ENCODE measurements at regions not wholly inside any gene's neighbourhood (a gene's known extent, or its start where the extent isn't known, plus 50 kb on each side); places are given as distances from the start of the nearest gene placed in this dataset.
"Not testable (repeated sequence)": the region's sequence is repeated elsewhere in the genome, so short reads cannot be mapped to it uniquely, and the experiment has no call there.

DNA sequence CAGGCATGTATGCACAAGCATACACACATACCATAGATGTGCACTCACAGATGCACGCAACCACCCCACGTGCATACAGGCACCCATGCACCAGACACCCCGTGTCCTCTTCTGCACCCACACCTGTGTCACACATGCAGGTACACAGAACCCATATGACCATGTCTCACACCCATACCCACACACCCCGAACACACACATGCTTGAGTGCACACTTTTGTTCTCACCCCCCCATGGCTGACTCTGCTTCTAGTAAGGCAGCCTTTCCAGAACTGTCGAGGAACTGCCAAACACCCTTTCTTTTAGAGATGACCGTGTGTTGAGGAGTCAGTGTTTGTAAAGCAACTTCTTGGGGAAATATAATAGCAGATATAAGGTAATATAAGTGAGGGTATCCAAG is 301.2 kb downstream of the BCL2L11 start:
- H3K4me3 ChIP-seq (ENCODE audit: control insufficient read depth in 1 of 2, extremely low read depth in 1 of 2, low read length in 1 of 2); POLR2A ChIA-PET; H3K9me3 ChIP-seq; H3K27me3 Mint-ChIP-seq; H3K27me3 ChIP-seq (replicated peaks in 1 of 2; ENCODE audit: control insufficient read depth in 2 of 2, extremely low read depth in 1 of 2, insufficient read depth in 2 of 2, low read length in 1 of 2); DNase-seq; H3K36me3 ChIP-seq (ENCODE audit: control insufficient read depth in 2 of 2, extremely low read depth in 1 of 2, insufficient read depth in 1 of 2, low read length in 1 of 2); H3K9me3 Mint-ChIP-seq; H3K36me3 Mint-ChIP-seq; CTCF ChIA-PET; ATAC-seq (replicated peaks in 1 of 4); H3K27ac ChIP-seq (ENCODE audit: low read length): not testable (repeated sequence)
- Mint-ChIP-seq H3K4me1 (peaks cover 0 to 26% (median 12%) of the 10 kb centered on the region in 3 donors), H3K27ac (peak overlapping the region; percentile 48 to 86), H3K4me3 (peak overlapping the region in 2 of 3 donors; percentile 16 to 50)
- no CpG with 5 or more reads among the region's 6 CpGs for WGBS (ENCODE audit: insufficient coverage)
- peaks cover 7 to 14% of the 10 kb centered on the region in 2 experiments for H3K4me1 ChIP-seq (ENCODE audit: control insufficient read depth in 1 of 2, extremely low read depth in 1 of 2, insufficient read depth in 2 of 2, low read length in 2 of 2)

DNA sequence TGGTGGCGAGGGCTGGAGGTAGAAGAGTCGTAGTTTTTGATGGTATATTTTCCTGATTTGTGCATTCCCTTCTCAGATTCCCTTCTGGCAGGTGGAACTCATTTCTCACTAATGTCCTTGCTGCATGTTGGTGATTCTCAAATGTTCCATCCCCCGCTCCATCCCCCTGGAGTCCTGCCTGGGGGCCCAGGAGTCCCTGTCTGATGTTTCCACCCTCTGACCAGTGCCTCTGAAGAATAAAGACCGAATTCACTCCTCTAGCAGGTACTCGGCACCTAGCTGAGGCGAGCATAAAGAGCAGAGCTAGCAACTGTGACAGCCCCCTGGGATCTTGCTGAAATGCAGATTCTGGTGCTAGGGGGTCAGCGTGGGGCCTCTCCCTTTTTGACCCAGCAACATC is 301.8 kb downstream of the BCL2L11 start:
- H3K36me3 Mint-ChIP-seq; H3K9me3 Mint-ChIP-seq; CTCF ChIA-PET; ATAC-seq (replicated peaks in 1 of 4); DNase-seq; H3K36me3 ChIP-seq (ENCODE audit: control insufficient read depth in 2 of 2, extremely low read depth in 1 of 2, insufficient read depth in 1 of 2, low read length in 1 of 2); H3K4me3 ChIP-seq (ENCODE audit: control insufficient read depth in 1 of 2, extremely low read depth in 1 of 2, low read length in 1 of 2); H3K9me3 ChIP-seq; H3K27me3 Mint-ChIP-seq; H3K27ac ChIP-seq (ENCODE audit: low read length); POLR2A ChIA-PET; H3K27me3 ChIP-seq (replicated peaks in 1 of 2; ENCODE audit: control insufficient read depth in 2 of 2, extremely low read depth in 1 of 2, insufficient read depth in 2 of 2, low read length in 1 of 2): not testable (repeated sequence)
- H3K4me1 Mint-ChIP-seq: peaks cover 0 to 30% (median 12%) of the 10 kb centered on the region in 3 donors
- WGBS (ENCODE audit: insufficient coverage): 79% methylated on average over 4 of the region's 7 CpGs
- H3K4me1 ChIP-seq (ENCODE audit: control insufficient read depth in 1 of 2, extremely low read depth in 1 of 2, insufficient read depth in 2 of 2, low read length in 2 of 2): peaks cover 7 to 14% of the 10 kb centered on the region in 2 experiments
- H3K27ac Mint-ChIP-seq: peak overlapping the region; percentile 48 to 86
- peak overlapping the region in 2 of 3 donors; percentile 16 to 50 for H3K4me3 Mint-ChIP-seq

DNA sequence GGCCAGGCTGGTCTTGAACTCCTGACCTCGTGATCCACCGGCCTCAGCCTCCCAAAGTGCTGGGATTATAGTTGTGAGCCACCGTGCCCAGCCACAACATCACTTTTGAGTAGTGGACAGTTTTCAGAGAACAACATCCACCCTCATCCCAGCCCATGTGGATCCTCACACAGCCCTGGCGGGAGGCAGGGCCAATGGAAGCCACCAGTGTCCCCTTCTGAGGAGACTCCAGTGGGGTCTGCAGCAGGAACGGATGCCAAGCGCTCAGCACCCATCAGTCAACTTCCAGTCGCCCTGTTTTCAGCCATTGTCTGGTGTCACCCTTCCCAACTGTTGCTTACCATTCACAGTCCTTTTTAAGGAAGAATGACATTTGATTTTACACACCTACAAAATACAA is 302.5 kb downstream of the BCL2L11 start:
- H3K27ac Mint-ChIP-seq; H3K9me3 Mint-ChIP-seq; H3K27ac ChIP-seq (ENCODE audit: low read length); H3K36me3 ChIP-seq (ENCODE audit: control insufficient read depth in 2 of 2, extremely low read depth in 1 of 2, insufficient read depth in 1 of 2, low read length in 1 of 2); H3K4me3 Mint-ChIP-seq; H3K27me3 ChIP-seq (replicated peaks in 1 of 2; ENCODE audit: control insufficient read depth in 2 of 2, extremely low read depth in 1 of 2, insufficient read depth in 2 of 2, low read length in 1 of 2); POLR2A ChIA-PET; H3K9me3 ChIP-seq; H3K4me3 ChIP-seq (ENCODE audit: control insufficient read depth in 1 of 2, extremely low read depth in 1 of 2, low read length in 1 of 2); H3K27me3 Mint-ChIP-seq; CTCF ChIA-PET; DNase-seq; H3K36me3 Mint-ChIP-seq; ATAC-seq (replicated peaks in 1 of 4): not testable (repeated sequence)
- no CpG with 5 or more reads among the region's 7 CpGs for WGBS (ENCODE audit: insufficient coverage)
- peaks cover 7 to 14% of the 10 kb centered on the region in 2 experiments for H3K4me1 ChIP-seq (ENCODE audit: control insufficient read depth in 1 of 2, extremely low read depth in 1 of 2, insufficient read depth in 2 of 2, low read length in 2 of 2)
- peaks cover 0 to 31% (median 12%) of the 10 kb centered on the region in 3 donors for H3K4me1 Mint-ChIP-seq

DNA sequence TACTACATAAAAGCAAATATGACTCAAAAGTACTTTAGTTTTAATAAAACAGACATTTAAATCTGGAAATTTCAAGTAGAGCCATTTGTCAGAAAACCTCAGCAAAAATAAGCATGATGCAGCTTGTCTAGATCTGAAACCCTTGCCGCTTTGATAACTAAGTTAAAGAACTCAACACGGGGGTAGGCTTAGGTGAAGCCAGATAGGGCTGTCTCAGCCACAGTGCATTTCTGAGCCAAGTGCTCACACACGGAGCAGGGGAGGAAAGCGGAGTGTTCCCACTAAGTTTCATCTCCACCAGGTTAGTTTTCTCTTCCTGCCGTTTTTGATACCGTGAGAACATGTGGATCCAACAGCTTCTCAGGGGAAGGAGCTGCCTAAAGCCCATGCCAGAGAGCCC is 303.5 kb downstream of the BCL2L11 start:
- H3K36me3 ChIP-seq (ENCODE audit: control insufficient read depth in 2 of 2, extremely low read depth in 1 of 2, insufficient read depth in 1 of 2, low read length in 1 of 2); POLR2A ChIA-PET; H3K27me3 Mint-ChIP-seq; H3K9me3 ChIP-seq; DNase-seq; H3K9me3 Mint-ChIP-seq; H3K36me3 Mint-ChIP-seq; CTCF ChIA-PET; H3K27ac Mint-ChIP-seq; H3K4me3 Mint-ChIP-seq; H3K27me3 ChIP-seq (replicated peaks in 1 of 2; ENCODE audit: control insufficient read depth in 2 of 2, extremely low read depth in 1 of 2, insufficient read depth in 2 of 2, low read length in 1 of 2); H3K4me3 ChIP-seq (ENCODE audit: control insufficient read depth in 1 of 2, extremely low read depth in 1 of 2, low read length in 1 of 2): not testable (repeated sequence)
- H3K4me1 ChIP-seq (ENCODE audit: control insufficient read depth in 1 of 2, extremely low read depth in 1 of 2, insufficient read depth in 2 of 2, low read length in 2 of 2): peaks cover 7 to 14% of the 10 kb centered on the region in 2 experiments
- peak; percentile 55 to 65 (median 56) for ATAC-seq (replicated peaks in 1 of 4)
- no CpG with 5 or more reads among the region's 6 CpGs for WGBS (ENCODE audit: insufficient coverage)
- peaks cover 0 to 37% (median 12%) of the 10 kb centered on the region in 3 donors for H3K4me1 Mint-ChIP-seq
- peak overlapping the region; percentile 77 for H3K27ac ChIP-seq (ENCODE audit: low read length)

DNA sequence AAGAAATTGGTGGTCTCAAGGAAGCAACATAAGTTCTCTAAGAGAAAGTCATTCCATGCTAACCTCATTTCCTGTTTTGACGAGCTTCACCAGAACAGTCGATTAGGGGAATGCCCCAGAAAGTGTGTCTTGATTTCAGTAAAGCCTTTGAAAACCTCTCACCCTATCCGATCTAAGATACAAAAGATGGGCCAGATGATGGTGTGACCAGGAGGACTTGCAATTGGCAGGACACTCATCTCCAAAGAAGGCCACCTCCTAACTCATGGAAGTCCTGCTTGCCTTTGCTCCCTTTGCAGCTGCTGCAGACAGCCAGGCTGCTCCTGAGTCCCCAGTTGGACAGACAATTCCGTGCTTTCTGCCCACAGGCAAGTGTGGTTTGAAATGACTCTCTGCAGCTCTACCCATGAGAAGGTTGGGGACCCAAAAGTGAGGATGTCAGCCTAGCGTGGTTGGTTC is 304.2 kb downstream of the BCL2L11 start:
- H3K9me3 ChIP-seq; H3K9me3 Mint-ChIP-seq; H3K27me3 ChIP-seq (replicated peaks in 1 of 2; ENCODE audit: control insufficient read depth in 2 of 2, extremely low read depth in 1 of 2, insufficient read depth in 2 of 2, low read length in 1 of 2); H3K36me3 Mint-ChIP-seq; H3K27me3 Mint-ChIP-seq; H3K4me3 ChIP-seq (ENCODE audit: control insufficient read depth in 1 of 2, extremely low read depth in 1 of 2, low read length in 1 of 2); H3K36me3 ChIP-seq (ENCODE audit: control insufficient read depth in 2 of 2, extremely low read depth in 1 of 2, insufficient read depth in 1 of 2, low read length in 1 of 2); POLR2A ChIA-PET; CTCF ChIA-PET: not testable (repeated sequence)
- peak overlapping the region in 1 of 3 donors; percentile 12 for H3K4me3 Mint-ChIP-seq
- Histone ChIP-seq H3K27ac (ENCODE audit: low read length) (peak overlapping the region; percentile 77), H3K4me1 (ENCODE audit: control insufficient read depth in 1 of 2, extremely low read depth in 1 of 2, insufficient read depth in 2 of 2, low read length in 2 of 2) (peaks cover 7 to 14% of the 10 kb centered on the region in 2 experiments)
- DNase-seq (peak in 22 of 35 experiments; percentile 6 to 62 (median 32)), ATAC-seq (replicated peaks in 1 of 4) (peak; percentile 71 to 87 (median 82))
- peaks cover 0 to 37% (median 13%) of the 10 kb centered on the region in 3 donors for H3K4me1 Mint-ChIP-seq
- peak overlapping the region; percentile 79 to 84 for H3K27ac Mint-ChIP-seq
- no CpG with 5 or more reads among the region's 5 CpGs for WGBS (ENCODE audit: insufficient coverage)

DNA sequence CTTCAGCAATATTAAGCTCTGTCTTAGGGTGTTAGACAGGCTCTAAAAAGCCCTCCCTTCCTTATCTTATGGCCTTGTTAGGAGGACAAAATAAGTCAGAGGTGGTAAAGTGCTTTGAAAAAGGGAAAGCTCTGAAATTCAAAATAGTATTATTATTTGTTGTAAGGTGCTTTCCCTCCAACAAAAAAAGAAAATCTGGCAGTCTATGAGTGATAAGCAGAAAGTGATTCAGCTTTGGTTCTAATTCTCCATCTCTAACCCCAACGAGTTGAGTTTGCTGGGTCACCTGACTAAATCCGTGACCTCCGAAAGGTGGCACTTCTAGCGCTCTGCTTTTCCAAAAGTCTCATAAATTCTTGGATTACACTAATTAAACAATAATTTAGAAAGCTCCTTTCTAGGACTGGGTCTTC is 305.1 kb downstream of the BCL2L11 start:
- H3K27me3 ChIP-seq (replicated peaks in 1 of 2; ENCODE audit: control insufficient read depth in 2 of 2, extremely low read depth in 1 of 2, insufficient read depth in 2 of 2, low read length in 1 of 2); H3K9me3 Mint-ChIP-seq; ATAC-seq (replicated peaks in 1 of 4); DNase-seq; H3K9me3 ChIP-seq; POLR2A ChIA-PET; H3K27me3 Mint-ChIP-seq; CTCF ChIA-PET; H3K4me3 Mint-ChIP-seq; H3K36me3 ChIP-seq (ENCODE audit: control insufficient read depth in 2 of 2, extremely low read depth in 1 of 2, insufficient read depth in 1 of 2, low read length in 1 of 2); H3K4me3 ChIP-seq (ENCODE audit: control insufficient read depth in 1 of 2, extremely low read depth in 1 of 2, low read length in 1 of 2); H3K36me3 Mint-ChIP-seq: not testable (repeated sequence)
- peaks cover 0 to 31% (median 11%) of the 10 kb centered on the region in 3 donors for H3K4me1 Mint-ChIP-seq
- WGBS (ENCODE audit: insufficient coverage): no CpG with 5 or more reads among the region's 4 CpGs
- H3K27ac ChIP-seq (ENCODE audit: low read length): peak overlapping the region; percentile 77
- peaks cover 7 to 14% of the 10 kb centered on the region in 2 experiments for H3K4me1 ChIP-seq (ENCODE audit: control insufficient read depth in 1 of 2, extremely low read depth in 1 of 2, insufficient read depth in 2 of 2, low read length in 2 of 2)
- peak overlapping the region; percentile 58 to 82 for H3K27ac Mint-ChIP-seq

DNA sequence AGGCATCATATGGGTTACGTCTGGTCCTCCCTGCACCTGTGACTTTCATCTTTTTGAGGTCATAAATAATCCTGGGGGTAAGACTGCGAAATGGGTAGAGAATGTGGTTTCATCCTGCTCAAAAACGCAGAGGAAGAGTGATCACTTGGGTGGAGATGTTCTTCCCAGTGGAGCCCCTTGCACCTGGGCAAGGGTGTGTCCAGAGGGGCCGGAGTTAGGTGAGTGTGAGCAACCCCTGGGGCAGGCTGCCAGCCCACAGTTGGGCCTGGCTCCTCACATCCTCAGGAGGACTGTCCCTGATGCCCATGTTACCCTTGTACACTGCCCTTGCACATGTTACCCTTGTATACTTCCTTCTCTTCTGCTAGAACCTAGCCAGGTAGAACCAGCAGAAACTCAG is 306.6 kb downstream of the BCL2L11 start:
- H3K27me3 ChIP-seq (replicated peaks in 1 of 2; ENCODE audit: control insufficient read depth in 2 of 2, extremely low read depth in 1 of 2, insufficient read depth in 2 of 2, low read length in 1 of 2); H3K27ac ChIP-seq (ENCODE audit: low read length); H3K36me3 Mint-ChIP-seq; H3K9me3 Mint-ChIP-seq; DNase-seq; POLR2A ChIA-PET; H3K4me3 Mint-ChIP-seq; H3K4me3 ChIP-seq (ENCODE audit: control insufficient read depth in 1 of 2, extremely low read depth in 1 of 2, low read length in 1 of 2); H3K27me3 Mint-ChIP-seq; H3K9me3 ChIP-seq; H3K36me3 ChIP-seq (ENCODE audit: control insufficient read depth in 2 of 2, extremely low read depth in 1 of 2, insufficient read depth in 1 of 2, low read length in 1 of 2); ATAC-seq (replicated peaks in 1 of 4); CTCF ChIA-PET: not testable (repeated sequence)
- Mint-ChIP-seq H3K4me1 (peaks cover 0 to 28% (median 13%) of the 10 kb centered on the region in 3 donors), H3K27ac (peak overlapping the region; percentile 24 to 53)
- H3K4me1 ChIP-seq (ENCODE audit: control insufficient read depth in 1 of 2, extremely low read depth in 1 of 2, insufficient read depth in 2 of 2, low read length in 2 of 2): peaks cover 7 to 18% of the 10 kb centered on the region in 2 experiments
- WGBS (ENCODE audit: insufficient coverage): no CpG with 5 or more reads among the region's 4 CpGs

Data from T-cell (primary cell).